SH-SY5Y (cell line): ENCODE measurements at regions not wholly inside any gene's neighbourhood (a gene's known extent, or its start where the extent isn't known, plus 50 kb on each side); places are given as distances from the start of the nearest gene placed in this dataset.

Experiments used
- GATA2 ChIP-seq: IDR thresholded peaks from 2 replicates; pipeline ENCODE4 v1.6.1; 2011; ENCODE audit warnings: mild to moderate bottlenecking, low read depth, low read length
- GATA3 ChIP-seq: IDR thresholded peaks from 2 replicates; pipeline ENCODE4 v1.6.1; 2011; ENCODE audit warnings: low read depth, mild to moderate bottlenecking, low read length, moderate library complexity

GRCh38 chr7:142602756-142603155, 146.5 kb upstream of the PRSS1 start:
- no peak for TF ChIP-seq GATA2
- no peak for TF ChIP-seq GATA3
